ENCODE measurements at regions not wholly inside any gene's neighbourhood (a gene's known extent, or its start where the extent isn't known, plus 50 kb on each side); places are given as distances from the start of the nearest gene placed in this dataset.

DNA sequence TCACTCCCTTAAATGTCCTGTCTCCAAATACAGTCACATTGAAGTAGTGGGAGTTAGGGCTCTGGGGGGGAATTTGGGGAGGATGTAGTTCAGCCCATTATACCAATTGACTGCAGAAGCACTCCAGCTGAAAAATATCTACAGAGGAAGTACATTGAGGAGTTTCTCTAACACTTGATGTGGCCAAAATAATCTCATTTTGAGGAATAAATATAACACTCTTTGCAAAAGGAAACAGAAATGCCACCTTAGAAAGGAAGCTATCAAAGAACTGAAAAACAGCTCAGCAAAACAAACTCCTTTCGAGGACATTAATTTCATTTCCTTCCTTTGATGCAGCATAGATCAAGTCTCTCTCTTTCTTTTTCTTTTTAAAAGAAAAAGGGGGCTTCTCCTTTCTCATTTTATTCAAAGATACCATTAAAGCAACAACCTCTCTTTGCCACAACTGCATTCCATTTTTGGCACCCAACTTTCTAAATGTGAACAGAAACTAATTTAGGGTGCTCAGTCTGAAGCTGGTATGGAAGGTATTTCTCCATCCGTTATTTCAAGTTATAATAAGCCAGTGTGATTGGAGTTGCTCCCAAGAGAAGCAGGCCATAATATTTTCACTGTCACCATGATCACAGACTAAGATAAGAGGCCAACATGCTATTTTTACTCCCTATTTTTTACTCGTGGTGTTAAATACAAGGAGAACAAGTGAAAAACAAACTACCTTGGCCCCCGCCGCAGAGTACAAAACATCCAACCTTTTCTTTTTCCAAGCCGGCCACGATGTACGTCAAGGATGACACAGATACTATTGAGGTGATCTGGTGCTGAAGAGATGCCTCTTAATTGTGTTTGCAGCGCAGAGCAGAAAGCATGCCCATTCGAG lies 230.4 kb upstream of the GATB start:
- TF ChIP-seq, protein P1, sequence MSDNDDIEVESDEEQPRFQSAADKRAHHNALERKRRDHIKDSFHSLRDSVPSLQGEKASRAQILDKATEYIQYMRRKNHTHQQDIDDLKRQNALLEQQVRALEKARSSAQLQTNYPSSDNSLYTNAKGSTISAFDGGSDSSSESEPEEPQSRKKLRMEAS (IDR thresholded peaks at IDR 0.05) = no peak
- TF ChIP-seq ZBTB7A (IDR thresholded peaks at IDR 0.05; ENCODE audit: low read depth) (no peak), EP300 (IDR thresholded peaks at IDR 0.05; ENCODE audit: borderline replicate concordance) (no peak), RAD21 (IDR thresholded peaks at IDR 0.05; ENCODE audit: low read depth) (no peak), TAF1 (IDR thresholded peaks at IDR 0.05; ENCODE audit: low read depth) (no peak), CEBPB (IDR thresholded peaks at IDR 0.05) (no peak), NFIC (IDR thresholded peaks at IDR 0.05) (no peak), CREB1 (IDR thresholded peaks at IDR 0.05; ENCODE audit: low read depth) (no peak), TCF12 (IDR thresholded peaks at IDR 0.05; ENCODE audit: low read depth) (no peak)
- TF ChIP-seq, protein P2, sequence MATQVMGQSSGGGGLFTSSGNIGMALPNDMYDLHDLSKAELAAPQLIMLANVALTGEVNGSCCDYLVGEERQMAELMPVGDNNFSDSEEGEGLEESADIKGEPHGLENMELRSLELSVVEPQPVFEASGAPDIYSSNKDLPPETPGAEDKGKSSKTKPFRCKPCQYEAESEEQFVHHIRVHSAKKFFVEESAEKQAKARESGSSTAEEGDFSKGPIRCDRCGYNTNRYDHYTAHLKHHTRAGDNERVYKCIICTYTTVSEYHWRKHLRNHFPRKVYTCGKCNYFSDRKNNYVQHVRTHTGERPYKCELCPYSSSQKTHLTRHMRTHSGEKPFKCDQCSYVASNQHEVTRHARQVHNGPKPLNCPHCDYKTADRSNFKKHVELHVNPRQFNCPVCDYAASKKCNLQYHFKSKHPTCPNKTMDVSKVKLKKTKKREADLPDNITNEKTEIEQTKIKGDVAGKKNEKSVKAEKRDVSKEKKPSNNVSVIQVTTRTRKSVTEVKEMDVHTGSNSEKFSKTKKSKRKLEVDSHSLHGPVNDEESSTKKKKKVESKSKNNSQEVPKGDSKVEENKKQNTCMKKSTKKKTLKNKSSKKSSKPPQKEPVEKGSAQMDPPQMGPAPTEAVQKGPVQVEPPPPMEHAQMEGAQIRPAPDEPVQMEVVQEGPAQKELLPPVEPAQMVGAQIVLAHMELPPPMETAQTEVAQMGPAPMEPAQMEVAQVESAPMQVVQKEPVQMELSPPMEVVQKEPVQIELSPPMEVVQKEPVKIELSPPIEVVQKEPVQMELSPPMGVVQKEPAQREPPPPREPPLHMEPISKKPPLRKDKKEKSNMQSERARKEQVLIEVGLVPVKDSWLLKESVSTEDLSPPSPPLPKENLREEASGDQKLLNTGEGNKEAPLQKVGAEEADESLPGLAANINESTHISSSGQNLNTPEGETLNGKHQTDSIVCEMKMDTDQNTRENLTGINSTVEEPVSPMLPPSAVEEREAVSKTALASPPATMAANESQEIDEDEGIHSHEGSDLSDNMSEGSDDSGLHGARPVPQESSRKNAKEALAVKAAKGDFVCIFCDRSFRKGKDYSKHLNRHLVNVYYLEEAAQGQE (IDR thresholded peaks at IDR 0.05; ENCODE audit: low read depth) = no peak

DNA sequence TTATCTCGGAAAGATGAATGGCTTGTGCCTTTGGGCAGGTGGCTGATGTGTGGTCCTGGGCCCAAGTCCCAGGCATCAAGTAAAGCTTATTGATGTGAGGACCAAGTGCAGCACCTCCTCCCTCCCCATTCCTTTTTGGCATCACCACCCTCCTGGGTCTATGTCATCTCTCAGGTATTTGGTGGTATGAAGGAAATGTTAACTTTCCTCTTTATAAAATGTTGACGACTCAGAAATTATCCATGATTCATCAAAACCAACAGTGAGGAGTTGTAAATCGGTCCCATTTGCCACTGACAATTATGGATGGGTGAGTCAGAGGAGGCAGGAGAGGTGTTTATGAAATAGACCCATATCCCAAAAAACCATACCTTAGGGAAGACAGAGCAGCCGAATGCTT lies 229.4 kb upstream of the GATB start:
- TF ChIP-seq CREB1 (IDR thresholded peaks at IDR 0.05; ENCODE audit: low read depth) (no peak), EGR1 (IDR thresholded peaks at IDR 0.05) (no peak)
- TF ChIP-seq, protein P1 (IDR thresholded peaks at IDR 0.05) = no peak

DNA sequence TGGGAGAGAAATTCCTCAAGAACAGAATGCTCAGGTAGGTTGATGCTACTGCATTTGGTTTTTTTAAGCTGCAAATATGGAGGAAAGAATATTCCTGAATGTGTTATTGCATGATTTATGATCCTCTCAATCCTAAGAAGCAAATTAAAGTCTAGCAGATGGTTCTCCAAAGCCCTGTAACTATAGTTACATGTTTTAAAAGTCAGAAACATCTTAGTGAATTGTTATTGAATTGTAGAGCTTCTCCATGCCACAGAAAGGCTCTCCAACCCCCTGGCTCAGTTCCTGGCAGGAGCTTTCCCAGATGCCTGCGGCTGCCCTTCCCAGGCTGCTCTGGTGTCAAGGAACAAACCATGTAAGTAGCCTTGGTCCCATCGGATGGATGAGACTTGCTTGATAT lies 227.8 kb upstream of the GATB start:
- TF ChIP-seq RAD21 (IDR thresholded peaks at IDR 0.05; ENCODE audit: low read depth) (no peak), YY1 (IDR thresholded peaks at IDR 0.05; ENCODE audit: low read depth) (no peak), TCF12 (IDR thresholded peaks at IDR 0.05; ENCODE audit: low read depth) (no peak), NFIC (IDR thresholded peaks at IDR 0.05) (no peak), CEBPB (IDR thresholded peaks at IDR 0.05) (no peak), EP300 (IDR thresholded peaks at IDR 0.05; ENCODE audit: borderline replicate concordance) (no peak), TAF1 (IDR thresholded peaks at IDR 0.05; ENCODE audit: low read depth) (no peak), FOXM1 (IDR thresholded peaks at IDR 0.05; ENCODE audit: borderline replicate concordance, low read depth) (no peak), CREB1 (IDR thresholded peaks at IDR 0.05; ENCODE audit: low read depth) (no peak), ZBTB7A (IDR thresholded peaks at IDR 0.05; ENCODE audit: low read depth) (no peak)
- TF ChIP-seq, protein P1 (IDR thresholded peaks at IDR 0.05) = no peak
- TF ChIP-seq, protein P3, sequence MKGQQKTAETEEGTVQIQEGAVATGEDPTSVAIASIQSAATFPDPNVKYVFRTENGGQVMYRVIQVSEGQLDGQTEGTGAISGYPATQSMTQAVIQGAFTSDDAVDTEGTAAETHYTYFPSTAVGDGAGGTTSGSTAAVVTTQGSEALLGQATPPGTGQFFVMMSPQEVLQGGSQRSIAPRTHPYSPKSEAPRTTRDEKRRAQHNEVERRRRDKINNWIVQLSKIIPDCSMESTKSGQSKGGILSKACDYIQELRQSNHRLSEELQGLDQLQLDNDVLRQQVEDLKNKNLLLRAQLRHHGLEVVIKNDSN (IDR thresholded peaks at IDR 0.05) = no peak
- TF ChIP-seq, protein P2 (IDR thresholded peaks at IDR 0.05; ENCODE audit: low read depth) = no peak

DNA sequence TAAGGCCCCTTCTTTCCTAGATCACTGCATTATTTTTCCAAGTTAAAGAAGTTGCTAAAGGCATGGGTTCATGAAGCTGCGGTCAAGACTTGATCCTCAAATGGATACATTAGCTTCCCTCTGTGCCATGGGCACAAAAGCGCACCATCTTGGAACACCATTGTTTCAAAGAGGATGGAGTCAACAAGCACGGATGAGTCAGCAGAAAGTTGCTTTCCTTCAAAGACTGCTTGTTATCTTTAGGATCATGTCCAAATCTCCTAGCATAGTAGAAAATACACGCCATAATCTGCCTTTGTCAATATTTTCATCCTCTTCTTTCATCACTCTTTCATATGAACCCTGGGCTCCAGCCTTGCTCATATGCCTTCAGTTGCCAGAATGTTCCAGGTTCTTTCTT lies 226.8 kb upstream of the GATB start:
- TF ChIP-seq, protein P2 (IDR thresholded peaks at IDR 0.05; ENCODE audit: low read depth) = no peak
- TF ChIP-seq FOXM1 (IDR thresholded peaks at IDR 0.05; ENCODE audit: borderline replicate concordance, low read depth) (no peak), TCF12 (IDR thresholded peaks at IDR 0.05; ENCODE audit: low read depth) (no peak), CREB1 (IDR thresholded peaks at IDR 0.05; ENCODE audit: low read depth) (no peak), NFIC (IDR thresholded peaks at IDR 0.05) (no peak), TAF1 (IDR thresholded peaks at IDR 0.05; ENCODE audit: low read depth) (no peak), CEBPB (IDR thresholded peaks at IDR 0.05) (no peak), TEAD4 (IDR thresholded peaks at IDR 0.05) (no peak), ZBTB7A (IDR thresholded peaks at IDR 0.05; ENCODE audit: low read depth) (no peak), YY1 (IDR thresholded peaks at IDR 0.05; ENCODE audit: low read depth) (no peak), RAD21 (IDR thresholded peaks at IDR 0.05; ENCODE audit: low read depth) (no peak), EGR1 (IDR thresholded peaks at IDR 0.05) (no peak), EP300 (IDR thresholded peaks at IDR 0.05; ENCODE audit: borderline replicate concordance) (no peak)
- TF ChIP-seq, protein P3 (IDR thresholded peaks at IDR 0.05) = no peak
- TF ChIP-seq, protein P1 (IDR thresholded peaks at IDR 0.05) = no peak
